ENCODE measurements at regions not wholly inside any gene's neighbourhood (a gene's known extent, or its start where the extent isn't known, plus 50 kb on each side); places are given as distances from the start of the nearest gene placed in this dataset.

DNA sequence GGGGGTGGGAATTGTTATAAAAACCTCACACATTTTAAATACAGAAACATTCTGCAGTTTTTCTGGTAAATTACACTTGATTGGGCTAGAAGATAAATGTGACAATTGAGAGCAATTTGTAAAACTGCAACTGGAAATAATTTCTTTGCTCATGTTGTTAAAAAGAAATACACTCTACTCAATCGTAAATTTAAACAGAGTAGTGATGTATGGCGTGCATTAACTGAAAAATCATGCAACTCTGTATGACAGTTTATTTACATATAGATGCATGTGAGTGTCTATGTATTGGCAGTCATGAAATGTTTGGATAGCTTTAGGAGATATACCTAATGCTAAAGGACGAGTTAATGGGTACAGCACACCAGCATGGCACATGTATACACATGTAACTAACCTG lies 554.9 kb downstream of the PRELID2 start:
- TF ChIP-seq, protein P1, sequence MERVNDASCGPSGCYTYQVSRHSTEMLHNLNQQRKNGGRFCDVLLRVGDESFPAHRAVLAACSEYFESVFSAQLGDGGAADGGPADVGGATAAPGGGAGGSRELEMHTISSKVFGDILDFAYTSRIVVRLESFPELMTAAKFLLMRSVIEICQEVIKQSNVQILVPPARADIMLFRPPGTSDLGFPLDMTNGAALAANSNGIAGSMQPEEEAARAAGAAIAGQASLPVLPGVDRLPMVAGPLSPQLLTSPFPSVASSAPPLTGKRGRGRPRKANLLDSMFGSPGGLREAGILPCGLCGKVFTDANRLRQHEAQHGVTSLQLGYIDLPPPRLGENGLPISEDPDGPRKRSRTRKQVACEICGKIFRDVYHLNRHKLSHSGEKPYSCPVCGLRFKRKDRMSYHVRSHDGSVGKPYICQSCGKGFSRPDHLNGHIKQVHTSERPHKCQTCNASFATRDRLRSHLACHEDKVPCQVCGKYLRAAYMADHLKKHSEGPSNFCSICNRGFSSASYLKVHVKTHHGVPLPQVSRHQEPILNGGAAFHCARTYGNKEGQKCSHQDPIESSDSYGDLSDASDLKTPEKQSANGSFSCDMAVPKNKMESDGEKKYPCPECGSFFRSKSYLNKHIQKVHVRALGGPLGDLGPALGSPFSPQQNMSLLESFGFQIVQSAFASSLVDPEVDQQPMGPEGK (CRISPR knock-in tag; IDR thresholded peaks at IDR 0.05; ENCODE audit: borderline replicate concordance): no peak
- TF ChIP-seq ZNF8 (CRISPR knock-in tag; IDR thresholded peaks at IDR 0.05): no peak
- TF ChIP-seq TCF4 (CRISPR knock-in tag; IDR thresholded peaks at IDR 0.05; ENCODE audit: borderline replicate concordance): no peak
- no peak for TF ChIP-seq ZFP30 (CRISPR knock-in tag; IDR thresholded peaks at IDR 0.05)
- TF ChIP-seq ZNF565 (CRISPR knock-in tag; conservative IDR thresholded peaks at IDR 0.05; ENCODE audit: low read depth): no peak
- TF ChIP-seq GLIS3 (CRISPR knock-in tag; IDR thresholded peaks at IDR 0.05): no peak
- TF ChIP-seq, protein P2, sequence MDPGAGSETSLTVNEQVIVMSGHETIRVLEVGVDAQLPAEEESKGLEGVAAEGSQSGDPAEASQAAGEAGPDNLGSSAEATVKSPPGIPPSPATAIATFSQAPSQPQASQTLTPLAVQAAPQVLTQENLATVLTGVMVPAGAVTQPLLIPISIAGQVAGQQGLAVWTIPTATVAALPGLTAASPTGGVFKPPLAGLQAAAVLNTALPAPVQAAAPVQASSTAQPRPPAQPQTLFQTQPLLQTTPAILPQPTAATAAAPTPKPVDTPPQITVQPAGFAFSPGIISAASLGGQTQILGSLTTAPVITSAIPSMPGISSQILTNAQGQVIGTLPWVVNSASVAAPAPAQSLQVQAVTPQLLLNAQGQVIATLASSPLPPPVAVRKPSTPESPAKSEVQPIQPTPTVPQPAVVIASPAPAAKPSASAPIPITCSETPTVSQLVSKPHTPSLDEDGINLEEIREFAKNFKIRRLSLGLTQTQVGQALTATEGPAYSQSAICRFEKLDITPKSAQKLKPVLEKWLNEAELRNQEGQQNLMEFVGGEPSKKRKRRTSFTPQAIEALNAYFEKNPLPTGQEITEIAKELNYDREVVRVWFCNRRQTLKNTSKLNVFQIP (CRISPR knock-in tag; IDR thresholded peaks at IDR 0.05; ENCODE audit: borderline replicate concordance, low read depth): no peak
